ENCODE measurements at regions not wholly inside any gene's neighbourhood (a gene's known extent, or its start where the extent isn't known, plus 50 kb on each side); places are given as distances from the start of the nearest gene placed in this dataset.

- TF ChIP-seq CTCF (IDR thresholded peaks at IDR 0.05; ENCODE audit: poor library complexity), result no peak
- TF ChIP-seq EZH2 (IDR thresholded peaks at IDR 0.05; ENCODE audit: borderline replicate concordance), result no peak
These were observed 1257.6 kb upstream of the FLRT2 start for GRCh38 chr14:84272290-84272721.
